ENCODE measurements at regions not wholly inside any gene's neighbourhood (a gene's known extent, or its start where the extent isn't known, plus 50 kb on each side); places are given as distances from the start of the nearest gene placed in this dataset.

DNA sequence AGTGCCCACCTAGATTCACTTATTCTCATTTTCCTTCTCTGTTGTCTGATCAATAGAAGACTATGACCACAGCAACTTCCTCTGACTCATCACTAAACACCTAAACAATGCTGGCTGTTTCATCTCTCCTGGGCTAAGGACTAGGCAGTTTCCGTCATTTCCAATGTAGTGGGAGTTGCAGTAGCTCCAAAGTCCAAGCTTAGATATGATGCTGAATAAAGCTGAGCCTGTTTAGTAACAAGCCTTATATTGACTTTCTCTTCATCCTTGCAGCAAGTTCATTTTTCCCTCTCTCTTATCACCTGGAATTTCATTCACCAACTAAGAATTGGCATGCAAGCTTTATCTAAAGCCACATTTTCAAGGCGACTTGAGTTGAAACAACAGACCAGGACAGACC lies 53.5 kb upstream of the PCDH9 start:
- Histone ChIP-seq H3F3A (replicated peaks; ENCODE audit: insufficient read depth) (no peaks in the 10 kb centered on the region), H3K79me2 (ENCODE audit: insufficient read depth) (no peaks in the 10 kb centered on the region), H3K9me2 (no peaks in the 10 kb centered on the region), H3K9me3 (no peaks in the 10 kb centered on the region), H2AFZ (ENCODE audit: low read depth) (no peak overlapping the region), H3K36me3 (replicated peaks in 1 of 2; ENCODE audit: control insufficient read depth in 1 of 2, insufficient read depth in 2 of 2, low read length in 1 of 2) (no peaks in the 10 kb centered on the region), H4K20me1 (ENCODE audit: insufficient read depth) (no peaks in the 10 kb centered on the region), H3K27ac (ENCODE audit: low read depth in 2 of 2, low read length in 1 of 2) (no peak overlapping the region), H3K9ac (no peak overlapping the region), H3K27me3 (ENCODE audit: insufficient read depth) (no peaks in the 10 kb centered on the region), H3K4me1 (ENCODE audit: control insufficient read depth in 1 of 2, insufficient read depth in 2 of 2, low read depth in 1 of 2, low read length in 1 of 2) (no peaks in the 10 kb centered on the region; a peak in 1 of 4 replicates), H3K4me2 (no peak overlapping the region), H3K4me3 (ENCODE audit: low read depth in 2 of 2, low read length in 1 of 2) (no peak overlapping the region)
- no peak for DNase-seq
- ChIA-PET POLR2A (no interaction called here), CTCF (no interaction called here)
- TF ChIP-seq ELF1 (IDR thresholded peaks at IDR 0.05) = no peak
- no peak for TF ChIP-seq EP300 (IDR thresholded peaks at IDR 0.05; ENCODE audit: borderline replicate concordance in 1 of 2, low read depth in 1 of 2, low read length in 1 of 2)
- no peak for TF ChIP-seq TAF1 (IDR thresholded peaks at IDR 0.05; ENCODE audit: borderline replicate concordance, low read depth, low read length)
- no peak for TF ChIP-seq USF2 (IDR thresholded peaks at IDR 0.05; ENCODE audit: borderline replicate concordance, low read depth, low read length)
- WGBS (ENCODE audit: low lambda C conversion rate) = 85% methylated on average over 2 of the region's 2 CpGs

DNA sequence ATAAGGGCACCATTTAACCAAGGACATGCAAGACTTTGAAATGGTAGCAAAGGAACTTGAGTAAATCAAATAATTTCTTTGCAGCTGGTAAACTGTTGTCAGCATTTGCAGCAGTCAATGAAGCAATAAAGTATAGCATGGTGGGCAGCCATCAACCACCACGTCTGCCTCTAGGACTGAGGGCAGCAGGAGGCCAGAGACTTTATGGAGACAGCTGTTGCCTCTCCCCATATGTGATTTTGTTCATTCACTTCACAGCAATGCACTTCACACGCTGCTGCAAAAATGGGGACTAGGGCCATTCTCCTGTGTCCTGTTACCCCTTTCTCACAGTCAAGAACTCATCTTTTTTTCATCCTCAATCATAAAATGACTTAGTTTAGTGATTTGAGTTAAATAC lies 51.3 kb upstream of the PCDH9 start:
- Histone ChIP-seq H3K4me1 (ENCODE audit: control insufficient read depth in 1 of 2, insufficient read depth in 2 of 2, low read depth in 1 of 2, low read length in 1 of 2) (no peaks in the 10 kb centered on the region; a peak in 1 of 4 replicates), H3K27me3 (ENCODE audit: insufficient read depth) (no peaks in the 10 kb centered on the region), H3K27ac (ENCODE audit: low read depth in 2 of 2, low read length in 1 of 2) (no peak overlapping the region), H3K4me2 (no peak overlapping the region), H3K4me3 (ENCODE audit: low read depth in 2 of 2, low read length in 1 of 2) (no peak overlapping the region), H3F3A (replicated peaks; ENCODE audit: insufficient read depth) (peaks cover 5% of the 10 kb centered on the region), H3K9me2 (no peaks in the 10 kb centered on the region), H3K9ac (no peak overlapping the region), H3K79me2 (ENCODE audit: insufficient read depth) (no peaks in the 10 kb centered on the region), H2AFZ (ENCODE audit: low read depth) (no peak overlapping the region), H3K9me3 (no peaks in the 10 kb centered on the region), H3K36me3 (replicated peaks in 1 of 2; ENCODE audit: control insufficient read depth in 1 of 2, insufficient read depth in 2 of 2, low read length in 1 of 2) (no peaks in the 10 kb centered on the region), H4K20me1 (ENCODE audit: insufficient read depth) (no peaks in the 10 kb centered on the region)
- CTCF ChIA-PET = interaction anchor here (1.4 kb wide), 1 partner anchor 10 kb away, joined by 3 read pairs; no protein-coding TSS in a partner anchor
- DNase-seq = no peak
- WGBS (ENCODE audit: low lambda C conversion rate) = 61% methylated on average over 2 of the region's 2 CpGs
- POLR2A ChIA-PET = no interaction called here
- TF ChIP-seq USF1 (IDR thresholded peaks at IDR 0.05; ENCODE audit: borderline replicate concordance, low read depth) = no peak
- TF ChIP-seq FOSL2 (IDR thresholded peaks at IDR 0.05; ENCODE audit: borderline replicate concordance, low read depth) = no peak
- TF ChIP-seq TAF1 (IDR thresholded peaks at IDR 0.05; ENCODE audit: borderline replicate concordance, low read depth, low read length) = no peak
- TF ChIP-seq PBX3 (IDR thresholded peaks at IDR 0.05) = no peak
- TF ChIP-seq YY1 (IDR thresholded peaks at IDR 0.05; ENCODE audit: low read depth) = no peak
- TF ChIP-seq GATA2 (CRISPR knock-in tag; IDR thresholded peaks at IDR 0.05) = no peak
- no peak for TF ChIP-seq TEAD4 (IDR thresholded peaks at IDR 0.05; ENCODE audit: borderline replicate concordance, insufficient read depth)
- no peak for TF ChIP-seq RFX5 (IDR thresholded peaks at IDR 0.05; ENCODE audit: low read length)
- TF ChIP-seq SMC3 (IDR thresholded peaks at IDR 0.05; ENCODE audit: low read depth, low read length) = no peak

Small RNAs in the stretch of these regions (small RNA-seq; reads per million reads assigned to genes)
- gene RN7SL761P (0 reads per million in 7 experiments), gene RPL37P21 (0 reads per million in 7 experiments), gene RPS3AP52 (0 reads per million in 7 experiments), gene SNRPFP3 (0 reads per million in 7 experiments)

All from SK-N-SH (cell line).